ENCODE measurements at regions not wholly inside any gene's neighbourhood (a gene's known extent, or its start where the extent isn't known, plus 50 kb on each side); places are given as distances from the start of the nearest gene placed in this dataset.

GRCh38 chr2:2777876-2778275 is 446.8 kb upstream of the MYT1L start:
- Histone ChIP-seq H2BK20ac (ENCODE audit: low read length) (no peak overlapping the region), H4K8ac (ENCODE audit: extremely low read depth, insufficient read depth, low read length) (no peak overlapping the region), H3K27ac (ENCODE audit: low read depth, low read length) (no peak overlapping the region), H3K23ac (ENCODE audit: insufficient read length) (no peak overlapping the region), H3K18ac (ENCODE audit: extremely low read depth, low read length) (no peak overlapping the region), H2BK5ac (ENCODE audit: low read depth, low read length) (no peak overlapping the region), H3K4me3 (ENCODE audit: extremely low read depth in 1 of 4, insufficient read depth in 2 of 4, low read depth in 3 of 4, low read length in 4 of 4) (no peak overlapping the region), H3K9me3 (ENCODE audit: insufficient read depth in 2 of 2, low read depth in 1 of 2, low read length in 1 of 2) (peaks cover 8 to 11% of the 10 kb centered on the region in 2 experiments), H2BK120ac (replicated peaks; ENCODE audit: low read depth, low read length) (no peak overlapping the region), H4K91ac (replicated peaks; ENCODE audit: insufficient read length, low read length) (no peak overlapping the region), H3K14ac (ENCODE audit: insufficient read length) (no peak overlapping the region), H3K56ac (replicated peaks; ENCODE audit: insufficient read length, low read depth, low read length) (no peak overlapping the region), H4K20me1 (replicated peaks in 1 of 2; ENCODE audit: control insufficient read depth in 1 of 2, insufficient read depth in 2 of 2, low read length in 2 of 2) (no peaks in the 10 kb centered on the region), H3K36me3 (ENCODE audit: control insufficient read depth in 2 of 4, insufficient read depth in 4 of 4, low read length in 3 of 4) (no peaks in the 10 kb centered on the region), H3K23me2 (ENCODE audit: low read depth, low read length) (no peaks in the 10 kb centered on the region), H3K79me1 (ENCODE audit: low read depth, low read length) (no peaks in the 10 kb centered on the region), H3K79me2 (ENCODE audit: control insufficient read depth in 1 of 2, insufficient read depth in 2 of 2, low read length in 2 of 2) (no peaks in the 10 kb centered on the region), H3K4me1 (replicated peaks in 1 of 4; ENCODE audit: control insufficient read depth in 3 of 4, insufficient read depth in 4 of 4, low read length in 3 of 4) (no peaks in the 10 kb centered on the region; a peak in 1 of 7 replicates), H2BK12ac (ENCODE audit: low read depth, low read length) (no peak overlapping the region; the same call in 1 of the 2 replicates), H3K4me2 (ENCODE audit: insufficient read depth in 1 of 2, low read depth in 2 of 2, low read length in 2 of 2) (no peak overlapping the region), H3K27me3 (replicated peaks in 1 of 4; ENCODE audit: control insufficient read depth in 3 of 4, extremely low read depth in 1 of 4, insufficient read depth in 3 of 4, low read length in 3 of 4) (no peaks in the 10 kb centered on the region; a peak in 1 of 7 replicates), H2BK15ac (ENCODE audit: low read length) (peak overlapping the region; percentile 63; the same call in 1 of the 2 replicates), H4K5ac (ENCODE audit: insufficient read length, low read depth, low read length) (no peak overlapping the region), H3K4ac (replicated peaks; ENCODE audit: insufficient read length, low read depth, low read length) (no peak overlapping the region), H3K9ac (replicated peaks in 1 of 4; ENCODE audit: extremely low read depth in 1 of 4, low read depth in 3 of 4, low read length in 3 of 4) (no peak overlapping the region), H2AK5ac (ENCODE audit: low read depth, low read length) (no peak overlapping the region), H2AFZ (ENCODE audit: low read length) (no peak overlapping the region)
- ChIA-PET CTCF (ENCODE audit: partially characterized antibody) (interaction anchor here (0.5 kb wide), 1 partner anchor 37 kb away, joined by 4 read pairs; no protein-coding TSS in a partner anchor), POLR2A (ENCODE audit: partially characterized antibody) (no interaction called here)
- FAIRE-seq (no peak), DNase-seq (ENCODE audit: low read depth in 1 of 2, low spot score in 2 of 2) (no peak)
- 85% methylated on average over 2 of the region's 2 CpGs; no CpG with 5 or more reads in 1 of the 2 experiments for WGBS, 2 experiments (ENCODE audit: extremely low coverage in 1 of 2, insufficient coverage in 1 of 2, insufficient read length in 1 of 2, insufficient replicate concordance in 2 of 2, low coverage in 1 of 2, low lambda C conversion rate in 2 of 2, missing lambda C conversion rate in 1 of 2)

Data from H1 (cell line).